Mucosa of descending colon (tissue), 3 donors: ENCODE measurements at regions not wholly inside any gene's neighbourhood (a gene's known extent, or its start where the extent isn't known, plus 50 kb on each side); places are given as distances from the start of the nearest gene placed in this dataset.

Experiments used
- ATAC-seq: fragments of 200-7000 bp; cut with Tn5 transposase; one replicate; pipeline ENCODE4 v1.9.1; 2020; ENCODE audit warnings: mild to moderate bottlenecking, moderate library complexity
- DNase-seq, 3 donors: peaks; one replicate each; pipeline ENCODE4 v3.0.0-alpha.2; 2020
- H3K36me3 ChIP-seq: fragments of 200-600 bp; one replicate; pipeline ENCODE4 v1.8.0; 2021; ENCODE audit warnings: low read depth, mild to moderate bottlenecking
- H3K4me1 ChIP-seq: fragments of 200-600 bp; one replicate; pipeline ENCODE4 v1.8.0; 2021; ENCODE audit warnings: low read depth, mild to moderate bottlenecking
- H3K4me3 ChIP-seq: fragments of 200-600 bp; one replicate; pipeline ENCODE4 v1.8.0; 2021; ENCODE audit warnings: mild to moderate bottlenecking
- H3K9me3 ChIP-seq: fragments of 200-600 bp; one replicate; pipeline ENCODE4 v1.8.0; 2021; ENCODE audit warnings: mild to moderate bottlenecking
- intact Hi-C, 2 donors: fragments of 100-400 bp; cut with DNase I in 1 of 2; cut with micrococcal nuclease in 1 of 2; formaldehyde crosslinking; loops; one replicate each; pipeline versions ENCODE4 v1.11.0 to v1.11.1; 2022; cut with DNase I, micrococcal nuclease
- TF ChIP-seq, protein P1 (sequence below): fragments of 200-600 bp; IDR thresholded peaks from one replicate; pipeline ENCODE4 v1.8.0; 2022; ENCODE audit warnings: antibody characterized with exemption, mild to moderate bottlenecking
- donor health status: DM: no; HTN: no; CAD: no; lungs with moderate emphysema.
- donor health status: DM: no; HTN: no; CAD: no.
- donor health status: DM: no; HTN: yes; CAD: no.

GRCh38 chr7:132044247-132044646, 487.8 kb upstream of the PODXL start:
- TF ChIP-seq, protein P1, sequence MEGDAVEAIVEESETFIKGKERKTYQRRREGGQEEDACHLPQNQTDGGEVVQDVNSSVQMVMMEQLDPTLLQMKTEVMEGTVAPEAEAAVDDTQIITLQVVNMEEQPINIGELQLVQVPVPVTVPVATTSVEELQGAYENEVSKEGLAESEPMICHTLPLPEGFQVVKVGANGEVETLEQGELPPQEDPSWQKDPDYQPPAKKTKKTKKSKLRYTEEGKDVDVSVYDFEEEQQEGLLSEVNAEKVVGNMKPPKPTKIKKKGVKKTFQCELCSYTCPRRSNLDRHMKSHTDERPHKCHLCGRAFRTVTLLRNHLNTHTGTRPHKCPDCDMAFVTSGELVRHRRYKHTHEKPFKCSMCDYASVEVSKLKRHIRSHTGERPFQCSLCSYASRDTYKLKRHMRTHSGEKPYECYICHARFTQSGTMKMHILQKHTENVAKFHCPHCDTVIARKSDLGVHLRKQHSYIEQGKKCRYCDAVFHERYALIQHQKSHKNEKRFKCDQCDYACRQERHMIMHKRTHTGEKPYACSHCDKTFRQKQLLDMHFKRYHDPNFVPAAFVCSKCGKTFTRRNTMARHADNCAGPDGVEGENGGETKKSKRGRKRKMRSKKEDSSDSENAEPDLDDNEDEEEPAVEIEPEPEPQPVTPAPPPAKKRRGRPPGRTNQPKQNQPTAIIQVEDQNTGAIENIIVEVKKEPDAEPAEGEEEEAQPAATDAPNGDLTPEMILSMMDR = no peak
- Histone ChIP-seq H3K4me3 (no peak overlapping the region), H3K4me1 (peaks cover under 1% of the 10 kb centered on the region), H3K9me3 (no peaks in the 10 kb centered on the region), H3K36me3 (no peaks in the 10 kb centered on the region)
- no peak for ATAC-seq
- DNase-seq = no peak
- intact Hi-C loops = no loop called here

GRCh38 chr7:132041108-132041507, 484.7 kb upstream of the PODXL start:
- Histone ChIP-seq H3K36me3 (no peaks in the 10 kb centered on the region), H3K9me3 (no peaks in the 10 kb centered on the region), H3K4me3 (no peak overlapping the region), H3K4me1 (no peaks in the 10 kb centered on the region)
- ATAC-seq = peak; percentile 55
- TF ChIP-seq, protein P1 = no peak
- intact Hi-C loops = no loop called here
- DNase-seq = no peak

GRCh38 chr7:132035517-132036362, 479.3 kb upstream of the PODXL start:
- DNase-seq = no peak
- TF ChIP-seq, protein P1 = no peak

DNA sequence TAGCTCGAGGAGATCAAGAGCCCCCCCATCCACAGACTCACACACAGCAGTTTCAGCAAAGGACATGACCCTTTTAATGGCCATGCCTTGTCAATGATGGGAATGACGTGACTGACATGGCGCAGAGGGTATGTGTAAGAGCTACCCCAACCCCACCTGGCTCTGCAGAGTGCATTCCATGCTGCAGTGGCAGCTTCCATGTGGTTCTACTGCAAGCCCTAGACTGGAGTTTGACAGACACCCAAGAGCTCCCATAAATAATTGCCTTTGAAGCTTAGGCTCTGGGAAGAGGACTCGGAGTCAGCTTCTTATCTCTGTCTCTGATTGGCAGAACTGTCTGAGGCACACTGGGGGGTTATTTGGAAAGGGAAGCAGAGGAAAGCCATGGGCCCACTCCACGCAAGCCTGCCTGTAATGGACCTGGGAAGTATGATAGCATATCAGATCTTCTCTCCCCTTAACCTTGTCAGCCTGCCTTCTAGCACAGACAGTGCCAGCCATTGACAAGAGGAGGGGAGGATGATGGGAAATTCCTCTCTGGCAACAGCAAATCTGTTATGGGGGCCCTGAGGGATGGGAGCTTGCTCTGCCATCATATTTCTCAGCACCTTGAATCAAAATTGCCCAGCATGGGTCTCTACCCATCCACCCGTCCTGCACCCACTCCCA, 478.5 kb upstream of the PODXL start:
- intact Hi-C loops = no loop called here
- DNase-seq = no peak
- H3K4me1 ChIP-seq = peaks cover 6% of the 10 kb centered on the region
- no peak overlapping the region for H3K4me3 ChIP-seq
- no peaks in the 10 kb centered on the region for H3K9me3 ChIP-seq
- ATAC-seq = no peak
- H3K36me3 ChIP-seq = no peaks in the 10 kb centered on the region
- TF ChIP-seq, protein P1 = no peak

More at GRCh38 chr7:132035517-132036362, 479.3 kb upstream of the PODXL start:
- intact Hi-C loops = no loop called here
- ATAC-seq = no peak
- Histone ChIP-seq H3K4me1 (no peaks in the 10 kb centered on the region), H3K36me3 (no peaks in the 10 kb centered on the region), H3K9me3 (no peaks in the 10 kb centered on the region), H3K4me3 (no peak overlapping the region)

GRCh38 chr7:132030883-132031282, 474.5 kb upstream of the PODXL start:
- Histone ChIP-seq H3K4me3 (no peak overlapping the region), H3K4me1 (peaks cover 6% of the 10 kb centered on the region), H3K36me3 (no peaks in the 10 kb centered on the region), H3K9me3 (no peaks in the 10 kb centered on the region)
- intact Hi-C loops = no loop called here
- peak; percentile 29 for ATAC-seq
- DNase-seq = no peak
- TF ChIP-seq, protein P1 = no peak
